Neural progenitor cell (in vitro differentiated cells): ENCODE measurements at regions not wholly inside any gene's neighbourhood (a gene's known extent, or its start where the extent isn't known, plus 50 kb on each side); places are given as distances from the start of the nearest gene placed in this dataset.

Experiments
- DNase-seq: peaks from one replicate; pipeline ENCODE4 v3.0.0-alpha.2; 2016; ENCODE audit warnings: low spot score
- H2AFZ ChIP-seq: fragments of 200-600 bp; sonication (generic); replicated peaks from 2 replicates; pipeline ENCODE4 v1.6.1; 2016; ENCODE audit warnings: antibody characterized with exemption
- H3F3A ChIP-seq: fragments of 200-600 bp; sonication (generic); 2 replicates; pipeline ENCODE4 v1.6.1; 2016; ENCODE audit warnings: antibody characterized with exemption, low read depth
- H3K27ac ChIP-seq: fragments of 200-600 bp; sonication (generic); 2 replicates; pipeline ENCODE4 v1.5.1; 2016; ENCODE audit warnings: mild to moderate bottlenecking
- H3K27me3 ChIP-seq: fragments of 200-600 bp; sonication (generic); 2 replicates; pipeline ENCODE4 v1.6.1; 2016; ENCODE audit warnings: mild to moderate bottlenecking, moderate library complexity
- H3K36me3 ChIP-seq: fragments of 200-600 bp; sonication (generic); 2 replicates; pipeline ENCODE4 v1.5.1; 2016
- H3K4me1 ChIP-seq: fragments of 200-600 bp; sonication (generic); 2 replicates; pipeline ENCODE4 v1.6.1; 2016; ENCODE audit warnings: mixed run types
- H3K4me2 ChIP-seq: fragments of 200-600 bp; sonication (generic); 2 replicates; pipeline ENCODE4 v1.6.1; 2016
- H3K4me3 ChIP-seq: fragments of 200-600 bp; sonication (generic); 2 replicates; pipeline ENCODE4 v1.5.1; 2016
- H3K79me2 ChIP-seq: fragments of 200-600 bp; sonication (generic); 2 replicates; pipeline ENCODE4 v1.6.1; 2016; ENCODE audit warnings: low read depth
- H3K9ac ChIP-seq: fragments of 200-600 bp; sonication (generic); 2 replicates; pipeline ENCODE4 v1.6.1; 2016
- H3K9me3 ChIP-seq: fragments of 200-600 bp; sonication (generic); 2 replicates; pipeline ENCODE4 v1.5.1; 2016; ENCODE audit warnings: low read depth
- H4K20me1 ChIP-seq: fragments of 200-600 bp; sonication (generic); 2 replicates; pipeline ENCODE4 v1.6.1; 2016; ENCODE audit warnings: low read depth
- H3K27ac Mint-ChIP-seq: 3 replicates; pipeline ENCODE4 v1.8.0; 2021; ENCODE audit warnings: mixed read lengths
- H3K27me3 Mint-ChIP-seq: 2 replicates; pipeline ENCODE4 v1.8.0; 2022; ENCODE audit warnings: low read depth, mild to moderate bottlenecking, inconsistent platforms, moderate library complexity, mixed read lengths; ENCODE audit not compliant: insufficient read depth
- H3K36me3 Mint-ChIP-seq: 3 replicates; pipeline ENCODE4 v1.8.0; 2021; ENCODE audit warnings: mixed read lengths
- H3K4me1 Mint-ChIP-seq: 3 replicates; pipeline ENCODE4 v1.8.0; 2021; ENCODE audit warnings: mixed read lengths
- H3K4me3 Mint-ChIP-seq: 3 replicates; pipeline ENCODE4 v1.8.0; 2021; ENCODE audit warnings: mild to moderate bottlenecking, moderate library complexity, mixed read lengths
- H3K9me3 Mint-ChIP-seq: 3 replicates; pipeline ENCODE4 v1.8.0; 2020; ENCODE audit warnings: mixed read lengths
- EZH2 ChIP-seq: fragments of 200-600 bp; sonication (generic); IDR thresholded peaks from 2 replicates; pipeline ENCODE4 v1.6.1; 2017; ENCODE audit warnings: antibody characterized with exemption, mild to moderate bottlenecking, moderate library complexity
- EZH2phosphoT487 ChIP-seq: fragments of 200-600 bp; sonication (generic); IDR thresholded peaks from 2 replicates; pipeline ENCODE4 v1.6.1; 2017; ENCODE audit warnings: antibody characterized with exemption
- TF ChIP-seq, protein P1 (sequence below): fragments of 200-600 bp; sonication (generic); IDR thresholded peaks from 2 replicates; pipeline ENCODE4 v1.5.1; 2017; ENCODE audit warnings: antibody characterized with exemption, mild to moderate bottlenecking

- Histone ChIP-seq H3K27ac (no peak overlapping the region), H3K27me3 (no peaks in the 10 kb centered on the region), H3K9ac (no peak overlapping the region), H3K9me3 (no peaks in the 10 kb centered on the region), H4K20me1 (no peaks in the 10 kb centered on the region), H3K36me3 (no peaks in the 10 kb centered on the region), H3K4me2 (no peak overlapping the region), H3K79me2 (no peaks in the 10 kb centered on the region), H3F3A (no peaks in the 10 kb centered on the region), H3K4me1 (no peaks in the 10 kb centered on the region), H3K4me3 (no peak overlapping the region), H2AFZ (no peak overlapping the region)
- peaks cover 55% of the 10 kb centered on the region for H3K9me3 Mint-ChIP-seq
- H3K27ac Mint-ChIP-seq = no peak overlapping the region
- H3K4me1 Mint-ChIP-seq = peaks cover 2% of the 10 kb centered on the region
- no peak overlapping the region for H3K4me3 Mint-ChIP-seq
- no peak for DNase-seq
- TF ChIP-seq, protein P1, sequence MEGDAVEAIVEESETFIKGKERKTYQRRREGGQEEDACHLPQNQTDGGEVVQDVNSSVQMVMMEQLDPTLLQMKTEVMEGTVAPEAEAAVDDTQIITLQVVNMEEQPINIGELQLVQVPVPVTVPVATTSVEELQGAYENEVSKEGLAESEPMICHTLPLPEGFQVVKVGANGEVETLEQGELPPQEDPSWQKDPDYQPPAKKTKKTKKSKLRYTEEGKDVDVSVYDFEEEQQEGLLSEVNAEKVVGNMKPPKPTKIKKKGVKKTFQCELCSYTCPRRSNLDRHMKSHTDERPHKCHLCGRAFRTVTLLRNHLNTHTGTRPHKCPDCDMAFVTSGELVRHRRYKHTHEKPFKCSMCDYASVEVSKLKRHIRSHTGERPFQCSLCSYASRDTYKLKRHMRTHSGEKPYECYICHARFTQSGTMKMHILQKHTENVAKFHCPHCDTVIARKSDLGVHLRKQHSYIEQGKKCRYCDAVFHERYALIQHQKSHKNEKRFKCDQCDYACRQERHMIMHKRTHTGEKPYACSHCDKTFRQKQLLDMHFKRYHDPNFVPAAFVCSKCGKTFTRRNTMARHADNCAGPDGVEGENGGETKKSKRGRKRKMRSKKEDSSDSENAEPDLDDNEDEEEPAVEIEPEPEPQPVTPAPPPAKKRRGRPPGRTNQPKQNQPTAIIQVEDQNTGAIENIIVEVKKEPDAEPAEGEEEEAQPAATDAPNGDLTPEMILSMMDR = no peak
- TF ChIP-seq EZH2 (no peak), EZH2phosphoT487 (no peak)
- peaks cover 13% of the 10 kb centered on the region for H3K27me3 Mint-ChIP-seq
- H3K36me3 Mint-ChIP-seq = peaks cover 25% of the 10 kb centered on the region
These were observed 958.9 kb downstream of the RPA4 start for GRCh38 chrX:97842468-97843199.

GRCh38 chrX:97843200-97843811 is 959.6 kb downstream of the RPA4 start:
- Histone ChIP-seq H3K4me1 (no peaks in the 10 kb centered on the region), H4K20me1 (no peaks in the 10 kb centered on the region), H2AFZ (no peak overlapping the region), H3F3A (no peaks in the 10 kb centered on the region), H3K27me3 (no peaks in the 10 kb centered on the region), H3K4me3 (no peak overlapping the region), H3K27ac (no peak overlapping the region), H3K9ac (no peak overlapping the region), H3K4me2 (no peak overlapping the region), H3K79me2 (no peaks in the 10 kb centered on the region), H3K9me3 (no peaks in the 10 kb centered on the region), H3K36me3 (no peaks in the 10 kb centered on the region)
- Mint-ChIP-seq H3K27me3 (peaks cover 13% of the 10 kb centered on the region), H3K4me1 (peaks cover 2% of the 10 kb centered on the region), H3K27ac (no peak overlapping the region), H3K36me3 (peaks cover 30% of the 10 kb centered on the region), H3K4me3 (no peak overlapping the region), H3K9me3 (peaks cover 62% of the 10 kb centered on the region)
- TF ChIP-seq, protein P1 = no peak
- TF ChIP-seq EZH2 (no peak), EZH2phosphoT487 (no peak)
- no peak for DNase-seq

GRCh38 chrX:97844161-97844560 is 960.5 kb downstream of the RPA4 start:
- Histone ChIP-seq H3K79me2 (no peaks in the 10 kb centered on the region), H4K20me1 (no peaks in the 10 kb centered on the region), H3K4me1 (no peaks in the 10 kb centered on the region), H3K27me3 (no peaks in the 10 kb centered on the region), H3K27ac (no peak overlapping the region), H3F3A (no peaks in the 10 kb centered on the region), H3K9ac (no peak overlapping the region), H3K36me3 (no peaks in the 10 kb centered on the region), H2AFZ (no peak overlapping the region), H3K4me3 (no peak overlapping the region), H3K9me3 (no peaks in the 10 kb centered on the region), H3K4me2 (no peak overlapping the region)
- H3K36me3 Mint-ChIP-seq = peaks cover 35% of the 10 kb centered on the region
- no peak overlapping the region for H3K4me3 Mint-ChIP-seq
- peaks cover 13% of the 10 kb centered on the region for H3K27me3 Mint-ChIP-seq
- H3K27ac Mint-ChIP-seq = no peak overlapping the region
- H3K4me1 Mint-ChIP-seq = peaks cover 2% of the 10 kb centered on the region
- peaks cover 70% of the 10 kb centered on the region for H3K9me3 Mint-ChIP-seq
- DNase-seq = no peak
- TF ChIP-seq EZH2 (no peak), EZH2phosphoT487 (no peak)
- TF ChIP-seq, protein P1 = no peak
